IMR-90 (cell line): ENCODE measurements at regions not wholly inside any gene's neighbourhood (a gene's known extent, or its start where the extent isn't known, plus 50 kb on each side); places are given as distances from the start of the nearest gene placed in this dataset.

Experiments used
- ATAC-seq: fragments of 200-7000 bp; cut with Tn5 transposase; 2 replicates; pipeline ENCODE4 v1.9.1; 2020; ENCODE audit warnings: low read depth, mild to moderate bottlenecking, moderate library complexity
- BruUV-seq: library from RNA; stranded (reverse); fragments of 400-500 nt; replicated peaks from 2 replicates; lab custom pipeline; 2021; lab: Mats Ljungman, UMichigan
- CTCF ChIA-PET: fragments of 300-600 bp; formaldehyde crosslinking; extraction: SDS; loops from one replicate; lab custom pipeline; 2021; ENCODE audit warnings: antibody characterized with exemption; lab: Yijun Ruan, JAX
- POLR2A ChIA-PET: fragments of 300-600 bp; sonication (Branson Sonifier 250); formaldehyde crosslinking; loops from one replicate; lab custom pipeline; 2022; ENCODE audit warnings: antibody characterized with exemption; ENCODE audit not compliant: unreplicated experiment; lab: Charles Lee
- DNase-seq: peaks from one replicate; pipeline ENCODE4 v3.0.0; 2013
- H2AFZ ChIP-seq: replicated peaks from 2 replicates; pipeline ENCODE3; 2013; ENCODE audit warnings: low read length, mild to moderate bottlenecking; ENCODE audit not compliant: poor library complexity
- H2AK5ac ChIP-seq: 2 replicates; pipeline ENCODE4 v1.6.1; 2013; ENCODE audit warnings: low read depth, low read length, inconsistent platforms
- H2AK9ac ChIP-seq: replicated peaks from 2 replicates; pipeline ENCODE3; 2013; ENCODE audit warnings: mild to moderate bottlenecking, low read depth, low read length, moderate library complexity; ENCODE audit not compliant: poor library complexity
- H2BK120ac ChIP-seq: 2 replicates; pipeline ENCODE4 v1.6.1; 2013; ENCODE audit warnings: low read depth, low read length, inconsistent platforms
- H2BK15ac ChIP-seq: 3 replicates; pipeline ENCODE4 v1.6.1; 2013; ENCODE audit warnings: low read depth, low read length, inconsistent platforms
- H2BK20ac ChIP-seq: 2 replicates; pipeline ENCODE4 v1.6.1; 2013; ENCODE audit warnings: low read depth, mild to moderate bottlenecking, inconsistent platforms, low read length, moderate library complexity
- H2BK5ac ChIP-seq: 2 replicates; pipeline ENCODE4 v1.6.1; 2013; ENCODE audit warnings: mild to moderate bottlenecking, low read depth, low read length, inconsistent platforms; ENCODE audit not compliant: poor library complexity, severe bottlenecking
- H3K14ac ChIP-seq: replicated peaks from 2 replicates; pipeline ENCODE4 v1.6.1; 2013; ENCODE audit warnings: low read depth, low read length, inconsistent platforms
- H3K18ac ChIP-seq: 2 replicates; pipeline ENCODE4 v1.6.1; 2013; ENCODE audit warnings: low read depth, low read length, control low read depth
- H3K23ac ChIP-seq: 2 replicates; pipeline ENCODE4 v1.6.1; 2013; ENCODE audit warnings: low read depth, low read length, inconsistent platforms
- H3K27ac ChIP-seq: 2 replicates; pipeline ENCODE4 v1.5.1; 2013; ENCODE audit warnings: mild to moderate bottlenecking, control low read depth, low read length; ENCODE audit not compliant: insufficient read depth
- H3K27me3 ChIP-seq: 2 replicates; pipeline ENCODE4 v1.6.1; 2013; ENCODE audit warnings: low read length; ENCODE audit not compliant: control insufficient read depth, insufficient read depth
- H3K36me3 ChIP-seq: 2 replicates; pipeline ENCODE4 v1.6.1; 2013; ENCODE audit warnings: low read length, mixed read lengths; ENCODE audit not compliant: control insufficient read depth, insufficient read depth
- H3K4ac ChIP-seq: 2 replicates; pipeline ENCODE4 v1.6.1; 2013; ENCODE audit warnings: low read depth, low read length, inconsistent platforms
- H3K4me1 ChIP-seq: 2 replicates; pipeline ENCODE4 v1.6.1; 2013; ENCODE audit warnings: low read length, mixed read lengths; ENCODE audit not compliant: control insufficient read depth, insufficient read depth
- H3K4me2 ChIP-seq: 2 replicates; pipeline ENCODE4 v1.6.1; 2013; ENCODE audit warnings: low read depth, mild to moderate bottlenecking, control low read depth, low read length, moderate library complexity
- H3K4me3 ChIP-seq: 2 replicates; pipeline ENCODE4 v1.5.1; 2013; ENCODE audit warnings: low read depth, mild to moderate bottlenecking, control low read depth, low read length, moderate library complexity; ENCODE audit not compliant: insufficient read depth
- H3K56ac ChIP-seq: 2 replicates; pipeline ENCODE4 v1.6.1; 2013; ENCODE audit warnings: low read length, inconsistent platforms; ENCODE audit not compliant: insufficient read depth; ENCODE audit errors: extremely low read depth
- H3K79me1 ChIP-seq, 2 experiments: 2 replicates each; pipeline ENCODE4 v1.6.1; 2013; ENCODE audit warnings: low read length in 2 of 2, inconsistent platforms in 1 of 2, low read depth in 1 of 2
- H3K9ac ChIP-seq: 2 replicates; pipeline ENCODE4 v1.6.1; 2013; ENCODE audit warnings: low read depth, low read length, control low read depth
- H3K9me1 ChIP-seq: 2 replicates; pipeline ENCODE4 v1.6.1; 2013; ENCODE audit warnings: low read length, inconsistent platforms; ENCODE audit not compliant: insufficient read depth
- H3K9me3 ChIP-seq: 2 replicates; pipeline ENCODE4 v1.6.1; 2013; ENCODE audit warnings: low read length; ENCODE audit not compliant: control insufficient read depth, insufficient read depth
- H4K20me1 ChIP-seq: 2 replicates; pipeline ENCODE4 v1.6.1; 2013; ENCODE audit warnings: low read length, inconsistent platforms; ENCODE audit not compliant: insufficient read depth
- H4K5ac ChIP-seq: 2 replicates; pipeline ENCODE4 v1.6.1; 2013; ENCODE audit warnings: mild to moderate bottlenecking, low read depth, low read length, control low read depth
- H4K8ac ChIP-seq, 2 experiments: 2 replicates each; pipeline ENCODE4 v1.6.1; 2013; ENCODE audit warnings: low read depth in 2 of 2, low read length in 2 of 2, control low read depth in 1 of 2, inconsistent platforms in 1 of 2
- H4K91ac ChIP-seq: 2 replicates; pipeline ENCODE4 v1.6.1; 2013; ENCODE audit warnings: low read depth, low read length, inconsistent platforms; ENCODE audit not compliant: insufficient read depth
- ELK1 ChIP-seq: fragments of 150-350 bp; IDR thresholded peaks from 2 replicates; pipeline ENCODE4 v1.6.1; 2016; ENCODE audit warnings: low read depth, mild to moderate bottlenecking, low read length, moderate library complexity, borderline replicate concordance
- whole genome bisulfite sequencing, 2 experiments: methylation state at CpG; one replicate each; pipeline versions ENCODE4 v1.1.5 to v1.1.7; 2013; ENCODE audit warnings: missing lambda C conversion rate in 2 of 2; ENCODE audit not compliant: insufficient read length in 1 of 2; ENCODE audit errors: extremely low coverage in 2 of 2; 5-methylcytosine and 5-hydroxymethylcytosine counted together
- dilution Hi-C: fragments of 300-500 bp; cut with HindIII; formaldehyde crosslinking; loops from one replicate; pipeline ENCODE4 v1.14.3; 2018; ENCODE audit warnings: low sequenced_read_pairs; ENCODE audit not compliant: unreplicated experiment
- in situ Hi-C: fragments of 300-500 bp; cut with MboI; formaldehyde crosslinking; loops from 3 replicates; pipeline ENCODE4 v1.14.3; 2019; ENCODE audit warnings: low sequenced_read_pairs, inconsistent platforms, mixed read lengths
- intact Hi-C: fragments of 100-400 bp; cut with micrococcal nuclease; formaldehyde crosslinking; loops from 2 replicates; pipeline ENCODE4 v1.10.0; 2022

- Histone ChIP-seq H2AFZ (no peak overlapping the region), H2BK120ac (no peak overlapping the region), H3K4ac (no peak overlapping the region), H4K8ac (no peak overlapping the region), H3K14ac (no peak overlapping the region), H3K9ac (no peak overlapping the region), H3K4me2 (no peak overlapping the region), H3K23ac (no peak overlapping the region), H3K4me3 (no peak overlapping the region), H2AK5ac (no peak overlapping the region), H4K5ac (no peak overlapping the region), H3K27ac (no peak overlapping the region), H3K4me1 (no peaks in the 10 kb centered on the region), H3K56ac (no peak overlapping the region), H2BK20ac (no peak overlapping the region), H4K91ac (no peak overlapping the region), H2AK9ac (no peak overlapping the region), H3K9me1 (no peaks in the 10 kb centered on the region), H3K36me3 (no peaks in the 10 kb centered on the region), H2BK15ac (no peak overlapping the region), H4K20me1 (no peaks in the 10 kb centered on the region), H3K27me3 (no peaks in the 10 kb centered on the region), H3K18ac (no peak overlapping the region), H2BK5ac (no peak overlapping the region), H3K79me1 (no peaks in the 10 kb centered on the region), H3K9me3 (peaks cover 6% of the 10 kb centered on the region; the same call in 1 of the 2 replicates)
- no peak for TF ChIP-seq ELK1
- in situ Hi-C loops (no loop called here), intact Hi-C loops (no loop called here), dilution Hi-C loops (no loop called here)
- DNase-seq (no peak), ATAC-seq (no peak)
- no TSS peak for BruUV-seq
- 100% methylated on average over 1 of the region's 5 CpGs; no CpG with 5 or more reads in 1 of the 2 experiments for WGBS, 2 experiments
- ChIA-PET POLR2A (no interaction called here), CTCF (no interaction called here)
These were observed 766.3 kb upstream of the RAG2 start for GRCh38 chr11:37364246-37364839.
